Fibroblast of mammary gland (primary cell): ENCODE measurements at regions not wholly inside any gene's neighbourhood (a gene's known extent, or its start where the extent isn't known, plus 50 kb on each side); places are given as distances from the start of the nearest gene placed in this dataset.
"Not testable (repeated sequence)": the region's sequence is repeated elsewhere in the genome, so short reads cannot be mapped to it uniquely, and the experiment has no call there.

Experiments
- DNase-seq: peaks from one replicate; pipeline ENCODE4 v3.0.0-alpha.2; 2010; ENCODE audit warnings: low read depth
- H3K4me3 ChIP-seq: 2 replicates; pipeline ENCODE4 v1.5.1; 2011; ENCODE audit warnings: low read depth, mild to moderate bottlenecking, low read length, moderate library complexity; ENCODE audit not compliant: control insufficient read depth
- CTCF ChIP-seq: conservative IDR thresholded peaks from 2 replicates; pipeline ENCODE4 v1.5.1; 2011; ENCODE audit warnings: low read depth, low read length, inconsistent platforms; ENCODE audit not compliant: control insufficient read depth, insufficient read depth

- no peak for TF ChIP-seq CTCF
Observed at GRCh38 chr17:71600137-71600789, 520.6 kb upstream of the SOX9 start.

GRCh38 chr17:71601894-71602504, 518.8 kb upstream of the SOX9 start:
- no peak for TF ChIP-seq CTCF
- no peak overlapping the region for H3K4me3 ChIP-seq
- DNase-seq = no peak

More at GRCh38 chr17:71600137-71600789, 520.6 kb upstream of the SOX9 start:
- H3K4me3 ChIP-seq = no peak overlapping the region
- DNase-seq = no peak

DNA sequence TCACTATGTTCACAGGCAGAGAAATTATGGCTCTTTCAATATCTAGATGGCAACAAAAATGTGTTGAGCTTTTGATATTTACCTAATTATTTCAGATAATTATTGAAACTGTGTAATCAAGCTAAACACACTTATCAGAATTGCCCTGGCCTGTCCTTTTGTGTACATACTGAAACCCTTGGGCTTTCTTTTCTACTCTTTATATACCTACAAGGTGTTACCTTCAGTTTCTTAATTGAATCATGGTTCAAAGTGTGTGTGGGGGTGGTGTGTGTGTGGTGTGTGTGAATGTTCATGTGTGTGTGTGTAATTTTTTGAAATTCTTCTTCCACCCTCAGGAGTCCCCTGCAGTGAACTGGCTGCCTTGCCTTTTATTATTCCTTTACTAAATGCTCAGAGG, 506.8 kb upstream of the SOX9 start:
- no peak overlapping the region for H3K4me3 ChIP-seq
- DNase-seq = no peak
- no peak for TF ChIP-seq CTCF

DNA sequence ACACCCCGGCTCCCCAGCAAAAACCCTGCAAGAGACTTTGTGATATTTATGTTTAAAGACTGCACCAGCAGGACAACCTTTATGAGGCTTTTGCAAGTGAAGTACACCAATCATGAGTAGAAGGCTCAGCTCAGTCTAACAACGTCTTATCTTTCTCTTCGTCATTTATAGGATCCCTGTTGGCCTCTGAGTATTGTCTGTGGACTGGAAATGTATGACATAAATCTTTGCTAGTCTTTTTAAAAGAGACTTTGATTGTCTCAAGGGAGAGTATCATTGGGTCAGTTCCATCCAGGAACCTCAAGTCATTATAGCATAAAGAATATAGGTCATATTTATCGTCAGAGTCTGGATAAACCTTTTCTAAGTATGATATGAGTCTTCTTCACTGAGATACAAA, 505.0 kb upstream of the SOX9 start:
- DNase-seq = no peak
- TF ChIP-seq CTCF = no peak
- H3K4me3 ChIP-seq = no peak overlapping the region

DNA sequence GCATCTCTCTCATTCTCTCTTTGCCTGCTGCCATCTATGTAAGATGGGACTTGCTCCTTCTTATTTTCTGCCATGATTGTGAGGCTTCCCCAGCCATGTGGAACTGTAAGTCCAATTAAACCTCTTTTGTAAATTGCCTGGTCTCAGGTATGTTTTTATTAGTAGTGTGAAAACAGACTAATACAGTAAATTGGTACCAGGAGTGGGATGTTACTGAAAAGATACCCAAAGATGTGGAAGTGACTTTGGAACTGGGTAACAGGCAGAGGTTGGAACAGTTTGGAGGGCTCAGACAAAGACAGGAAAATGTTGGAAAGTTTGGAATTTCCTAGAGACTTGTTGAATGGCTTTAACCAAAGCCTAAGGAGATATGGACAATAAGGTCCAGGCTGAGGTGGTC, 503.1 kb upstream of the SOX9 start:
- not testable (repeated sequence) for H3K4me3 ChIP-seq, DNase-seq

DNA sequence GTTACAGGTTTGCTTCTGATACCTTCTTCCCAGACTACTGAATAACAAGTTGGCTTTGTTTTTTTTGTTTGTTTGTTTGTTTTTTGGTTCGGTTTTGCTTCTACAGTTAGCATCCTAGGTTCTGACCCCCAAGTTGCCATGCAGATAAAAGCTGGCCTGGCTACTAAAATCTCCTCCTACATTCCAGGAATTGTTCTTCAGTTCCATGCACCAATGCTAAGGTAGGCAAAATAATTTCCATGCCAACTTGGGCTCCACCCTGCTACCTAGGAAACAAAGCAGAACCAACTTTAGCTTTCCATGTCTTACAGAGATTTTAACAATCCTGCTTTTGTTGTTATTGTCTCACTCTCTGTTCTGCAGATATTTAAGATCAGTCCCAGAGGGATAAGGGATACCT, 495.5 kb upstream of the SOX9 start:
- DNase-seq = no peak
- no peak for TF ChIP-seq CTCF
- H3K4me3 ChIP-seq = no peak overlapping the region

DNA sequence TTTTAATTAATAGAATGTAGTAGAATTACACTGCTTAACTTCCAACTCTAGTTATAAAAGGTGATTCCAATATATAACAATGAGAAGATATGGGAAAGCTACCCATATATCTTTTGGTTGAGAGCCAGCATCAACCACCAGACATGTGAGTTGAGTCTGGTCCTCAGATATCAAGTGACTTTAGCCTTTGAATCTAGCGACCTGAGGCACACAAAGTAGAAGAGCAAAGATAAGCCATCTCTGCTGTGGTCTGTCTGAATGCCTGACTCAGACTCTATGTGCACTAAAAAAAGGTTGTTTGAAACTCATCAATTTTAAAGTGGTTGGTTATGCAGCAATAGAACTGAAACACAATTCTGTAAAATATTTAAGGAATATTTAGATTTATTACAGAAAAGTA, 492.5 kb upstream of the SOX9 start:
- no peak for DNase-seq
- H3K4me3 ChIP-seq = no peak overlapping the region
- TF ChIP-seq CTCF = no peak
